Dendritic cell treated with granulocyte-macrophage colony-stimulating factor and Interleukin-4, amounts not matched to agents 40 ng/mL and 50 ng/mL, for 4 days (primary cell): ENCODE measurements at regions not wholly inside any gene's neighbourhood (a gene's known extent, or its start where the extent isn't known, plus 50 kb on each side); places are given as distances from the start of the nearest gene placed in this dataset.
"Not testable (repeated sequence)": the region's sequence is repeated elsewhere in the genome, so short reads cannot be mapped to it uniquely, and the experiment has no call there.

Experiments
- H3K27ac Mint-ChIP-seq: one replicate; pipeline ENCODE4 v1.8.0; 2022; ENCODE audit warnings: mild to moderate bottlenecking, mixed read lengths
- H3K27me3 Mint-ChIP-seq: one replicate; pipeline ENCODE4 v1.8.0; 2022; ENCODE audit warnings: mild to moderate bottlenecking, mixed read lengths
- H3K36me3 Mint-ChIP-seq: one replicate; pipeline ENCODE4 v1.8.0; 2022; ENCODE audit warnings: low read depth, mixed read lengths
- H3K4me1 Mint-ChIP-seq: one replicate; pipeline ENCODE4 v1.8.0; 2022; ENCODE audit warnings: low read depth, mixed read lengths
- H3K4me3 Mint-ChIP-seq: one replicate; pipeline ENCODE4 v1.8.0; 2022; ENCODE audit warnings: mild to moderate bottlenecking, moderate library complexity, mixed read lengths
- H3K9me3 Mint-ChIP-seq: one replicate; pipeline ENCODE4 v1.8.0; 2022; ENCODE audit warnings: mixed read lengths
- intact Hi-C: fragments of 100-400 bp; cut with micrococcal nuclease; formaldehyde crosslinking; loops from one replicate; pipeline ENCODE4 v1.15.0; 2022

GRCh38 chr5:120106912-120107525 is 357.1 kb upstream of the PRR16 start:
- Mint-ChIP-seq H3K36me3 (no peaks in the 10 kb centered on the region), H3K9me3 (no peaks in the 10 kb centered on the region), H3K27ac (no peak overlapping the region), H3K27me3 (no peaks in the 10 kb centered on the region), H3K4me1 (peaks cover 8% of the 10 kb centered on the region), H3K4me3 (no peak overlapping the region)
- intact Hi-C loops: no loop called here

DNA sequence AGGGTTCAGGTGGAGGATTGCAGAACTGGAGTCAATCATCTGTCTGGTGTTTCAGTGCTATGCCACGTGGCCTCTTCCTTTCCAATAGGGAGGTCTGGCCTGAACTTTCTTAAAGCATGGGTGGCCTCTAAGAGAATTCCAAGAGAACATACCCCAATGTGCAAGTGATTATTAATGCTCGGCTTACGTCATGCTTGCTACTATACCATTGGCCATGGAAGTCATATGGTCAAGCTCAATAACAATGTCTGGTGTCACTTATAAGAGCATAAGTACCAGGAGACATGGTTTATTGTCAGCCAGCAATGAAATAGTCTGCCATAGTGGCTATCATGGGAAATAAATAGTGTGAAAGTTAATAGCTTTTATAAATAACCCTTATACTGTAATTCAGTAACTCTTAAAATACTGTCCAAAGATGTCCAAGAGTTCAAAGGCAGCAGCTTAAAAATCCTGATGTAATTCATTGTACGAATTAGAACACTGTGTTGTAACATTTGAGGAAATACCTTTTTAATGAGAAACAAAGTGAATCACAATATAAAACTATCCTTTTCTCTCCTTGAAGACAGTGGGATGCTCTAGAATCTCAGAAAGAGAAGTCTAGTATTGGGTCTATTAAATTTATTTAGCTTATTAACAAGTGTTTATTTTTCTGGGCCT is 355.4 kb upstream of the PRR16 start:
- Mint-ChIP-seq H3K4me3 (no peak overlapping the region), H3K36me3 (no peaks in the 10 kb centered on the region), H3K9me3 (no peaks in the 10 kb centered on the region), H3K27ac (no peak overlapping the region), H3K27me3 (no peaks in the 10 kb centered on the region), H3K4me1 (peaks cover 8% of the 10 kb centered on the region)
- intact Hi-C loops: no loop called here

GRCh38 chr5:120122703-120123102 is 341.4 kb upstream of the PRR16 start:
- H3K36me3 Mint-ChIP-seq: no peaks in the 10 kb centered on the region
- intact Hi-C loops: no loop called here
- H3K27me3 Mint-ChIP-seq: no peaks in the 10 kb centered on the region
- H3K4me1 Mint-ChIP-seq: no peaks in the 10 kb centered on the region
- no peak overlapping the region for H3K27ac Mint-ChIP-seq
- peaks cover 12% of the 10 kb centered on the region for H3K9me3 Mint-ChIP-seq
- no peak overlapping the region for H3K4me3 Mint-ChIP-seq

- H3K36me3 Mint-ChIP-seq: no peaks in the 10 kb centered on the region
- H3K4me3 Mint-ChIP-seq: no peak overlapping the region
- intact Hi-C loops: no loop called here
- H3K9me3 Mint-ChIP-seq: no peaks in the 10 kb centered on the region
- H3K4me1 Mint-ChIP-seq: no peaks in the 10 kb centered on the region
- no peaks in the 10 kb centered on the region for H3K27me3 Mint-ChIP-seq
- no peak overlapping the region for H3K27ac Mint-ChIP-seq
Observed at GRCh38 chr5:120124031-120124430, 340.1 kb upstream of the PRR16 start.

GRCh38 chr5:120124961-120125360 is 339.1 kb upstream of the PRR16 start:
- intact Hi-C loops: no loop called here
- no peaks in the 10 kb centered on the region for H3K27me3 Mint-ChIP-seq
- no peak overlapping the region for H3K27ac Mint-ChIP-seq
- no peaks in the 10 kb centered on the region for H3K4me1 Mint-ChIP-seq
- H3K9me3 Mint-ChIP-seq: peaks cover 7% of the 10 kb centered on the region
- H3K36me3 Mint-ChIP-seq: no peaks in the 10 kb centered on the region
- H3K4me3 Mint-ChIP-seq: no peak overlapping the region

DNA sequence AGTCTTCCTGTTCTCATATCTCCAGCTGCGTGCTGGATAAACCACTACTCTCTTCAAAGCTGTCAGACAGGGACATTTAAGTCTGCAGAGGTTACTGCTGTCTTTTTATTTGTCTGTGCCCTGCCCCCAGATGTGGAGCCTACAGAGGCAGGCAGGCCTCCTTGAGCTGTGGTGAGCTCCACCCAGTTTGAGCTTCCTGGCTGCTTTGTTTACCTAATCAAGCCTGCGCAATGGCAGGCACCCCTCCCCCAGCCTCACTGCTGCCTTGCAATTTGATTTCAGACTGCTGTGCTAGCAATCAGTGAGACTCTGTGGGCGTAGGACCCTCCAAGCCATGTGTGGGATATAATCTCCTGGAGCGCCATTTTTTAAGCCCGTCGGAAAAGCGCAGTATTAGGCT is 331.8 kb upstream of the PRR16 start:
- H3K4me3 Mint-ChIP-seq, H3K27ac Mint-ChIP-seq, H3K27me3 Mint-ChIP-seq, intact Hi-C loops, H3K4me1 Mint-ChIP-seq: not testable (repeated sequence)
- peaks cover 14% of the 10 kb centered on the region for H3K36me3 Mint-ChIP-seq
- peaks cover 35% of the 10 kb centered on the region for H3K9me3 Mint-ChIP-seq

DNA sequence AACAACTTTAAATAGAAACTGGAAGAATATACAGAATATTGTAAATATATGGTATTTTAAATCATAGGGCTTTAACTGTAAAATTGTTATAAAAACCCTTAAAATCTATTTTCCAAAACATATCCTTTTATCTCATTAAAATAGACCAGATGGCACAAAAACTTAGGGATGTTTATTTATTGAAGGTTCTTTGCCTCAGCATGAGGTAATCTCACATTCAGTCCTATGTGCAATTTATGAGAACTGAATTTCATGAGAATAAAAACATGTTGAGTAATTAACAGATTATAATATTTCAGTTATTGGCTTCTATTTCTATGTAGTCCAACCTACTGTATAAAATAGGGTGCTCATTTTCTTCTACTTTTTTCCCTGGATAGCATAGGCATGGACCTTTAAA is 329.2 kb upstream of the PRR16 start:
- Mint-ChIP-seq H3K27ac (no peak overlapping the region), H3K36me3 (peaks cover 18% of the 10 kb centered on the region), H3K4me1 (peaks cover 25% of the 10 kb centered on the region), H3K27me3 (no peaks in the 10 kb centered on the region), H3K4me3 (no peak overlapping the region), H3K9me3 (peaks cover 37% of the 10 kb centered on the region)
- intact Hi-C loops: loop anchor here (5.0 kb wide), 2 partner anchors 38 to 122 kb away; no protein-coding TSS in a partner anchor

DNA sequence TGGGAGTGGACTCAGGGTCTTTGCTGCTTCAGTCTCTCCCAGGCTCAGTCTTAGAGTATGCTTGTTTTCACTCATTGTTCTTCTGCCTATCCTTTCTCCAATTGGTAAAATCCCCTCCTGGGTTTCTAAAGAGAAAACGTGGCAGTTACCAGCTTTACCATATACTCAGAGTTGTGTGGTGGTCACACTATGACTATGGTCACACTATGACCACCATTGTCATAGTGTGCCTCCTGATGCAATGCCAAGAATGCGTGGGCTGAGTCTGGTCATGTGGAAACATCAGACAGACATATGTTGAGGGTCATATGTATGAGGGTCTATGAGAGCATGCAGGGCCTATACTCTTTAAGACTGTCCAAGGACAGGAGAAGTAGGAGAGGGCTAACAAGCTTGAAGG is 326.5 kb upstream of the PRR16 start:
- Mint-ChIP-seq H3K4me1 (peaks cover 42% of the 10 kb centered on the region), H3K27me3 (no peaks in the 10 kb centered on the region), H3K27ac (peak overlapping the region; percentile 93), H3K36me3 (peaks cover 9% of the 10 kb centered on the region), H3K4me3 (no peak overlapping the region), H3K9me3 (peaks cover 26% of the 10 kb centered on the region)
- intact Hi-C loops: loop anchor here (5.0 kb wide), 2 partner anchors 40 to 120 kb away; no protein-coding TSS in a partner anchor

GRCh38 chr5:120139039-120139438 is 325.1 kb upstream of the PRR16 start:
- intact Hi-C loops: loop anchor here (5.0 kb wide), 2 partner anchors 42 to 118 kb away; no protein-coding TSS in a partner anchor
- Mint-ChIP-seq H3K9me3 (peaks cover 22% of the 10 kb centered on the region), H3K4me1 (peaks cover 42% of the 10 kb centered on the region), H3K27me3 (no peaks in the 10 kb centered on the region), H3K36me3 (peaks cover 5% of the 10 kb centered on the region), H3K4me3 (no peak overlapping the region), H3K27ac (peak overlapping the region; percentile 93)

GRCh38 chr5:120140501-120140900 is 323.6 kb upstream of the PRR16 start:
- Mint-ChIP-seq H3K27me3 (no peaks in the 10 kb centered on the region), H3K4me1 (peaks cover 42% of the 10 kb centered on the region), H3K4me3 (no peak overlapping the region), H3K27ac (peak overlapping the region; percentile 93), H3K9me3 (peaks cover 37% of the 10 kb centered on the region), H3K36me3 (peaks cover 11% of the 10 kb centered on the region)
- intact Hi-C loops: no loop called here

DNA sequence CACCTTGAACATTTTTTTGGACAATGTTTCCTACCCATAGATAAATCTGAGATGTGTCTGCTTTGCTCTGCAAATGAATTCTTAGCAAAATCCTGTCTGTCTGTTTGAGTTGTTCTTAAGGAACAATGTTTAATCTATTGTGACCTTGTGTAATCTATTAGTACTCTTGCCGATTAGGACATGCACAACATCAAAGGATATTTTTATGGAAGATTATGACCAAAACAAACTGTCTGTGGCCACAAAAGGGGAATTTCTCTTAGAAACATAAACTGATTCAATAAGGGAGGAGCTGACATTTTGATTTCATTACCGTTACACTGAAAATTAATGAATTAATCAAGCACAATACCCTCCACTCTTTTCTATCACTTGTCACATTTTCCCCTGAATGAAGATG is 323.0 kb upstream of the PRR16 start:
- Mint-ChIP-seq H3K4me3 (no peak overlapping the region), H3K9me3 (peaks cover 42% of the 10 kb centered on the region), H3K27ac (peak overlapping the region; percentile 93), H3K4me1 (peaks cover 40% of the 10 kb centered on the region), H3K36me3 (peaks cover 17% of the 10 kb centered on the region), H3K27me3 (no peaks in the 10 kb centered on the region)
- intact Hi-C loops: no loop called here

DNA sequence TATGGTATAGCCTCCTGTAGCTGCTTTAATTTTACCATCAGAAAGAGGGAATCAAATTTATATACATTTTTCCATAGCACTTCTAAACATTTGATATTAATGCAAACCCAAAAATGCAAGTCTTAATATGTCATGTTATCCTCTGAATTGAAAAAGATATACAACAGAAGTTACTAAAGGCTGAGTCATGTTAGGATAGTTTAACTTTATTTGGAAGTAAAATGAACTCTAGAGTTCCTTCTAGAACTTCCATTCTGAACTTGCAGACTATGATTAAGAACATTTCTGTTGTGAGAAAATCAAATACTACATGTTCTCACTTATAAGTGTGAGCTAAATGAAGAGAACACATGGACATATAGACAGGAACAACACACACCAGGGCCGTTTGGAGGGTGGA is 317.3 kb upstream of the PRR16 start:
- H3K9me3 Mint-ChIP-seq: peaks cover 42% of the 10 kb centered on the region

DNA sequence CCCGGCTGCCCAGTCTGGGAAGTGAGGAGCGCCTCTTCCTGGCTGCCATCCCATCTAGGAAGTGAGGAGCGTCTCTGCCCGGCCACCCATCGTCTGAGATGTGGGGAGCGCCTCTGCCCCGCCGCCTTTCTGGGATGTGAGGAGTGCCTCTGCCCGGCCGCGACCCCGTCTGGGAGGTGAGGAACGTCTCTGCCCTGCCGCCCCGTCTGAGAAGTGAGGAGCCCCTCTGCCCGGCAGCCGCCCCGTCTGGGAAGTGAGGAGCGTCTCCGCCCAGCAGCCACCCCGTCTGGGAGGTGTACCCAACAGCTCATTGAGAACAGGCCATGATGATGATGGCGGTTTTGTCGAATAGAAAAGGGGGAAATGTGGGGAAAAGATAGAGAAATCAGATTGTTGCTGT is 316.2 kb upstream of the PRR16 start:
- H3K27me3 Mint-ChIP-seq, intact Hi-C loops, H3K4me3 Mint-ChIP-seq, H3K4me1 Mint-ChIP-seq: not testable (repeated sequence)
- Mint-ChIP-seq H3K9me3 (peaks cover 42% of the 10 kb centered on the region), H3K27ac (peak overlapping the region; percentile 41), H3K36me3 (peaks cover 26% of the 10 kb centered on the region)

More for the DNA sequence above, 317.3 kb upstream of the PRR16 start:
- peaks cover under 1% of the 10 kb centered on the region for H3K4me1 Mint-ChIP-seq
- H3K36me3 Mint-ChIP-seq: peaks cover 26% of the 10 kb centered on the region
- intact Hi-C loops: no loop called here
- no peak overlapping the region for H3K4me3 Mint-ChIP-seq
- H3K27me3 Mint-ChIP-seq: no peaks in the 10 kb centered on the region
- no peak overlapping the region for H3K27ac Mint-ChIP-seq

- no peaks in the 10 kb centered on the region for H3K27me3 Mint-ChIP-seq
- H3K4me3 Mint-ChIP-seq: no peak overlapping the region
- peaks cover 17% of the 10 kb centered on the region for H3K36me3 Mint-ChIP-seq
- H3K9me3 Mint-ChIP-seq: peaks cover 23% of the 10 kb centered on the region
- peaks cover 9% of the 10 kb centered on the region for H3K4me1 Mint-ChIP-seq
- no peak overlapping the region for H3K27ac Mint-ChIP-seq
- intact Hi-C loops: no loop called here
Observed at GRCh38 chr5:120150770-120151169, 313.3 kb upstream of the PRR16 start.

- Mint-ChIP-seq H3K9me3 (peaks cover 22% of the 10 kb centered on the region), H3K36me3 (peaks cover 13% of the 10 kb centered on the region), H3K27me3 (no peaks in the 10 kb centered on the region), H3K27ac (no peak overlapping the region), H3K4me3 (no peak overlapping the region), H3K4me1 (peaks cover 13% of the 10 kb centered on the region)
- intact Hi-C loops: no loop called here
Observed at GRCh38 chr5:120151181-120151580, 312.9 kb upstream of the PRR16 start.
